ENCODE measurements at regions not wholly inside any gene's neighbourhood (a gene's known extent, or its start where the extent isn't known, plus 50 kb on each side); places are given as distances from the start of the nearest gene placed in this dataset.

DNA sequence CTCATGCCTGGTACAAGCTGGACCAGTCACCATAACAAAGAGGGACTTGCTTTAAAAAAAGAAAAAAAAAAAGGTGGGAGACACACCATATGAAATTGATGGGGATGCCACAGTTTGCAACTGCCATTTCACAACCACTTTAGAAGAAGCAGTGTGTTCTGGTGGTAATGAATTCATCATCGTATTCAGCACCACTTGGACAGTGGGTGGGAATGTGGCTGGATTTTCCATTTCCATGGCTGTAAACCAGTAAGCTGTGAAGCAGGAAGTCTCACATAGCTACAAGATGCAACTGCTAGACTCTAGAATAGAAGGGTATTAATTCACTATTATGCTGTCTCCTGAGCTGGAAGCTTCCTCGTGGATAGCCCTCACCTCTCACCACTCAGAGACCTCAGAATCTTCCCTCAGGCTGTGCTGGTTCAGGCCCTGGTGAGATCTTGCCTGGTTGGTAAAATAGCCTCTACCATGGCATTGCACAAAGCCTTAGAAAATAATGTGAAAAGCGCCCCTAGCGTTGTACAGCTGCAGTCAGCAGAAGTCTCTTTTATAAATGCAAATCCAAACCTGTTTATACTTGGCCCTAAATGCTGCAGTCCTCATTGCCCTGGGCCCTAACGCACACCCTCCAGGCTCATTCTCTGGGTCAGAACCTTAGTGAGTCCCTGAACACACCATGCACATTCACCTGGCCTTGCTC is 150.7 kb downstream of the KCTD15 start:
- Histone ChIP-seq H4K20me1 (ENCODE audit: insufficient read depth, low read depth, low read length) (no peaks in the 10 kb centered on the region), H3K36me3 (ENCODE audit: insufficient read depth, low read length) (no peaks in the 10 kb centered on the region)

DNA sequence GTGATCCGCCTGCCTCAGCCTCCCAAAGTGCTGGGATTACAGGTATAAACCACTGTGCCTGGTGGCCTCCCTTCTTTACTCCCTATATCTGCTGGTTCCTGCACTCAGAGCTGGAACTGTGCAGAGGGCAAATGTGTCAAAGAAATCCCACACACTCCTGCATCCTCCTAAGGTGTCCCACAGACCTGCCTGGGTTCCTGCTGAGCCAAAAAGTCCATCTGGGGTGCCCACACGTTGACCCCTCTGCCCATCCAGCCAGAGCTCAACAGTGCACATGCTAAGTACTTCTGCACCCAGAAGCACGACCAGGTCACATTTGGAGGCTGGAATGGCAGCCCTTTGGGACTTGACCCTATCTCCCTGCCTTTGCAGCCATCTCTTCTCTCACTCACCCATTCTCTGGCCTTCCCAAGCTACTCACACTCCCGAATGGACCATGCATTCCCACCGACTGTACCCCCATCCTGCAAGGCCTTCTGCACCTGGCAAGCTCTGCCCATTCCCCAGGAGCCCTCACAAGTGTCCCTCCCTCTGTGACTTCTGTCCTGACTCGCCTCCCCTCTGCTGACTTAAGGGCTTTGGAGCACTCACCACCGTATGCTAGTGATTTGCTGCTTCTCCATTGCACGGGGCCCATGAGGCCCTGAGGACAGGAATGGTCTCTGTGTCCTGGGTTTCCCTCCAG is 152.1 kb downstream of the KCTD15 start:
- no peak overlapping the region for H3K4me3 ChIP-seq (ENCODE audit: low read length)

More for the DNA sequence above, 150.7 kb downstream of the KCTD15 start:
- Histone ChIP-seq H3K27me3 (ENCODE audit: low read length) (no peaks in the 10 kb centered on the region), H3K4me3 (ENCODE audit: low read length) (no peak overlapping the region), H3K27ac (ENCODE audit: low read length) (no peak overlapping the region), H3K4me2 (ENCODE audit: low read depth, low read length, poor library complexity, severe bottlenecking) (no peak overlapping the region), H3K9me2 (replicated peaks; ENCODE audit: insufficient read depth, low read length) (no peaks in the 10 kb centered on the region), H3K4me1 (ENCODE audit: low read length) (no peaks in the 10 kb centered on the region), H3K9me3 (ENCODE audit: low read length) (no peaks in the 10 kb centered on the region), H3K79me2 (ENCODE audit: low read length) (no peaks in the 10 kb centered on the region), H2AFZ (ENCODE audit: low read length) (no peak overlapping the region), H3K9ac (ENCODE audit: low read length) (no peak overlapping the region)
- peak; percentile 54 for DNase-seq

DNA sequence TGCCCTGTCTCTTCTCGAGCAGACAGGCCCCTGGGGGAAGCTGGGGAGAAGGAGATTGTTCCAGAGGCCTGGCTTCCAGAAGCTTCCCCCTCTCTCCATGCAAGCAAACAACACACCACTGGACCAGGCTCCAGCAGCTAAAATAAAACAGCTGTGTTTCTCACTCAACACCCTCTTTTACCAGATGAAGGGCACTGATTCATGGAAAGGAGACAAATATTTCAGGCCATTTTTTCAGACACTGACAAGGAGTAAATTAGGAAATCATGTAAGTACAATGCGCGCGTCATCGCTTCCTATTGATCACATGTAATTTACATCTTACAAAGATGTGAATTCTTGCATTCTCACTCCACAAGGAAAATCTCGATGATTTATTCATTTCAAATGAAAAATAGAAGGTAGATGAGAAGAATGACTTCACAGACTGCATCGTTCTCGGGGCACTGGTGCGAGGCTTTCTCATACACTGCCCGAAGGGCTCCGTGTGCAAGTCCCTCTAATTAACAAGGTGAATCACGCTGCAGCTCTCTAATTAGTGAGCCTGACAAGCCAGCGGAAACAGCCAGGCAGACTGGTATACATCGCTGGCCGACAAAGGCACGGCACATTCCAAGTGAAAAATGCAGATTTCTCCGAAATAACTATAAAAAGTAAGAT is 153.6 kb downstream of the KCTD15 start:
- Histone ChIP-seq H3K4me3 (ENCODE audit: low read length) (no peak overlapping the region), H3K27me3 (ENCODE audit: low read length) (no peaks in the 10 kb centered on the region), H4K20me1 (ENCODE audit: insufficient read depth, low read depth, low read length) (no peaks in the 10 kb centered on the region), H3K9me2 (replicated peaks; ENCODE audit: insufficient read depth, low read length) (no peaks in the 10 kb centered on the region), H3K27ac (ENCODE audit: low read length) (no peak overlapping the region), H2AFZ (ENCODE audit: low read length) (no peak overlapping the region), H3K36me3 (ENCODE audit: insufficient read depth, low read length) (no peaks in the 10 kb centered on the region), H3K9ac (ENCODE audit: low read length) (no peak overlapping the region), H3K79me2 (ENCODE audit: low read length) (no peaks in the 10 kb centered on the region), H3K4me2 (ENCODE audit: low read depth, low read length, poor library complexity, severe bottlenecking) (no peak overlapping the region), H3K9me3 (ENCODE audit: low read length) (no peaks in the 10 kb centered on the region), H3K4me1 (ENCODE audit: low read length) (no peaks in the 10 kb centered on the region)
- DNase-seq: no peak

More for the DNA sequence above, 152.1 kb downstream of the KCTD15 start:
- H3K9me3 ChIP-seq (ENCODE audit: low read length): no peaks in the 10 kb centered on the region
- no peak overlapping the region for H3K27ac ChIP-seq (ENCODE audit: low read length)
- no peak overlapping the region for H2AFZ ChIP-seq (ENCODE audit: low read length)
- no peaks in the 10 kb centered on the region for H3K9me2 ChIP-seq (replicated peaks; ENCODE audit: insufficient read depth, low read length)
- H3K4me2 ChIP-seq (ENCODE audit: low read depth, low read length, poor library complexity, severe bottlenecking): no peak overlapping the region
- H3K9ac ChIP-seq (ENCODE audit: low read length): no peak overlapping the region
- H4K20me1 ChIP-seq (ENCODE audit: insufficient read depth, low read depth, low read length): no peaks in the 10 kb centered on the region
- H3K4me1 ChIP-seq (ENCODE audit: low read length): no peaks in the 10 kb centered on the region
- H3K79me2 ChIP-seq (ENCODE audit: low read length): no peaks in the 10 kb centered on the region
- H3K27me3 ChIP-seq (ENCODE audit: low read length): no peaks in the 10 kb centered on the region
- no peaks in the 10 kb centered on the region for H3K36me3 ChIP-seq (ENCODE audit: insufficient read depth, low read length)
- DNase-seq: no peak

DNA sequence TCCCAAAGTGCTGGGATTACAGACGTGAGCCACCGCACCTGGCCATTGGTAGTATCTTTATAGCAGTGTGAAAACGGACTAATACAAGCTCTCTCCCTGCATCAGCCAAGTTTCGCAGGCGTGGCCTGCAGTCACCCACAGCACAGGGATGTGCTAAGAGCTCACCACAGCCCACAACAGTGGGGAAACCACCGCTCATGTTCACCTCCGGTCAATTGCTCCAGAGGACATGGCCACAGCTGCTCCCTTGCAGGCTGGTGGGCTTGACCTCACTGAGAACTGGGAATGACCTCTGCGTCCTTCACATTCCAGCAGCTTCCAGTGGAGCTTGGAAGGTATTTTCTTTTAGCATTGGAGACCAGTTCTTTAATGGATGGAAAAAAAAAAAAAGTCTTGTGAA is 156.4 kb downstream of the KCTD15 start:
- H2AFZ ChIP-seq (ENCODE audit: low read length): no peak overlapping the region
- no peaks in the 10 kb centered on the region for H3K27me3 ChIP-seq (ENCODE audit: low read length)
- no peaks in the 10 kb centered on the region for H4K20me1 ChIP-seq (ENCODE audit: insufficient read depth, low read depth, low read length)
- no peaks in the 10 kb centered on the region for H3K36me3 ChIP-seq (ENCODE audit: insufficient read depth, low read length)
- no peak for DNase-seq
- no peaks in the 10 kb centered on the region for H3K9me3 ChIP-seq (ENCODE audit: low read length)
- H3K79me2 ChIP-seq (ENCODE audit: low read length): no peaks in the 10 kb centered on the region
- no peaks in the 10 kb centered on the region for H3K9me2 ChIP-seq (replicated peaks; ENCODE audit: insufficient read depth, low read length)
- no peak overlapping the region for H3K9ac ChIP-seq (ENCODE audit: low read length)
- no peak overlapping the region for H3K4me2 ChIP-seq (ENCODE audit: low read depth, low read length, poor library complexity, severe bottlenecking)
- H3K4me3 ChIP-seq (ENCODE audit: low read length): no peak overlapping the region
- no peaks in the 10 kb centered on the region for H3K4me1 ChIP-seq (ENCODE audit: low read length)
- no peak overlapping the region for H3K27ac ChIP-seq (ENCODE audit: low read length)

DNA sequence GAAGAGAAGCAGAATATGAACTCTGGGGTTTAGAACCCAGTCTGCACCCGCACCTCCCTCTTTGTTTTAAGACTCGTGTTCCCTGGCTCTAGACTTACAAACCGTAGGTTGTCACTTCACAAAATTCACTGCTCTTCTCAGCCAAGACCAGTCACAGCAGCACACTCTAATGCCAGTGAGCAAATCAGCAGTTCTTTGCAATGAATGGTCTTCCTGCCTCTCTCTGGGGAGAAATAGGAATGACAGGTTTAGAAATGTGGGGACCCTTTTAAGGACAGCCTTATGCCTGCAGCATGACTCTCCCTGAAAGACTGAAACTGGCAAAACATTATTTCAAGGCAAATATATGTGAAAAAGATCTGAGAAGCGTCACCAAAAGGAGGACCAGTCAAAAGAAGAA is 156.9 kb downstream of the KCTD15 start:
- no peak overlapping the region for H3K27ac ChIP-seq (ENCODE audit: low read length)
- no peaks in the 10 kb centered on the region for H4K20me1 ChIP-seq (ENCODE audit: insufficient read depth, low read depth, low read length)
- H3K4me1 ChIP-seq (ENCODE audit: low read length): no peaks in the 10 kb centered on the region
- H3K36me3 ChIP-seq (ENCODE audit: insufficient read depth, low read length): no peaks in the 10 kb centered on the region
- H3K27me3 ChIP-seq (ENCODE audit: low read length): no peaks in the 10 kb centered on the region
- H3K9me2 ChIP-seq (replicated peaks; ENCODE audit: insufficient read depth, low read length): no peaks in the 10 kb centered on the region
- no peak overlapping the region for H2AFZ ChIP-seq (ENCODE audit: low read length)
- H3K9ac ChIP-seq (ENCODE audit: low read length): no peak overlapping the region
- no peak overlapping the region for H3K4me2 ChIP-seq (ENCODE audit: low read depth, low read length, poor library complexity, severe bottlenecking)
- DNase-seq: no peak
- H3K4me3 ChIP-seq (ENCODE audit: low read length): no peak overlapping the region
- H3K9me3 ChIP-seq (ENCODE audit: low read length): no peaks in the 10 kb centered on the region
- no peaks in the 10 kb centered on the region for H3K79me2 ChIP-seq (ENCODE audit: low read length)

DNA sequence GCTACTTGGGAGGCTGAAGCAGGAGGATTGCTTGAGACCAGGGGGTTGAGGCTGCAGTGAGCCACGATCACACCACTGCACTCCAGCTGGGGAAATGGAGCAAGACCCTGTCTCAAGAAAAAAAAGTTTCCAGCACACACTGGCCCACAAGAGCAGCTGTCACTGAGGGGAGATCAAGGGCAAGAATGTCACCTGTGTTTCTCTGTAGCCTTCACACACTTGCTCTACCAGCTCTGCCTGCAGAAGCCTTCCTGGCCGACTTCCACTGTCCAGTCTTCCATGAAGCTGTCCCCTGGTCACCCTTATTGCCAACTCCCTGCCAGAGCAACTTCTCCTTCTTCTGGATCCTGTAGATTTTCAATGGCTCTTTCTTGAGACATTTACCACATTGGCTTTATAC is 158.0 kb downstream of the KCTD15 start:
- no peaks in the 10 kb centered on the region for H3K27me3 ChIP-seq (ENCODE audit: low read length)
- H3K9ac ChIP-seq (ENCODE audit: low read length): no peak overlapping the region

DNA sequence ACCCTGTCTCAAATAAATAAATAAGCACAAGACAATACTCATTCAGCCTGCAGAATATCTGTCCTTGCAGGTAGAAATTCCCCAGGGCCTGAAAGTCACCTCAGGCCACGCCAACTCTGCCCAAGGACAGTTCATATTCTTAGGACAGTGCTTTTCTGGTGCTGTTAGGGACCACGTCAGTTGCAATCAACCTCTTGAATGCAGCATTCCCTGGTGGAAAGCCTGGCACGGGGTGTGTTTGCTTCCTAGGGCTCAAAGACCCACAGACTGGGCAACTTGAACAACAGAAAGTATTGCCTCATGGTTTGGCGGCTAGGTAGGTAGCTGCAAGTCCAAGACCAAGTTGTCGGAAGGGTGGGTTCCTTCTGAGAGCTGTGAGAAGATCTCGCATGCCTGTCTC is 160.3 kb downstream of the KCTD15 start:
- Histone ChIP-seq H2AFZ (ENCODE audit: low read length) (no peak overlapping the region), H3K9me2 (replicated peaks; ENCODE audit: insufficient read depth, low read length) (no peaks in the 10 kb centered on the region), H3K9ac (ENCODE audit: low read length) (no peak overlapping the region), H3K9me3 (ENCODE audit: low read length) (no peaks in the 10 kb centered on the region), H3K4me1 (ENCODE audit: low read length) (no peaks in the 10 kb centered on the region), H3K79me2 (ENCODE audit: low read length) (no peaks in the 10 kb centered on the region), H4K20me1 (ENCODE audit: insufficient read depth, low read depth, low read length) (no peaks in the 10 kb centered on the region), H3K36me3 (ENCODE audit: insufficient read depth, low read length) (no peaks in the 10 kb centered on the region), H3K27me3 (ENCODE audit: low read length) (no peaks in the 10 kb centered on the region), H3K4me3 (ENCODE audit: low read length) (no peak overlapping the region), H3K27ac (ENCODE audit: low read length) (no peak overlapping the region), H3K4me2 (ENCODE audit: low read depth, low read length, poor library complexity, severe bottlenecking) (no peak overlapping the region)
- no peak for DNase-seq

More for the DNA sequence above, 158.0 kb downstream of the KCTD15 start:
- no peak overlapping the region for H2AFZ ChIP-seq (ENCODE audit: low read length)
- no peak overlapping the region for H3K27ac ChIP-seq (ENCODE audit: low read length)
- no peak overlapping the region for H3K4me3 ChIP-seq (ENCODE audit: low read length)
- no peaks in the 10 kb centered on the region for H3K9me3 ChIP-seq (ENCODE audit: low read length)
- no peaks in the 10 kb centered on the region for H3K9me2 ChIP-seq (replicated peaks; ENCODE audit: insufficient read depth, low read length)
- H3K79me2 ChIP-seq (ENCODE audit: low read length): no peaks in the 10 kb centered on the region
- DNase-seq: no peak
- H3K4me2 ChIP-seq (ENCODE audit: low read depth, low read length, poor library complexity, severe bottlenecking): no peak overlapping the region
- no peaks in the 10 kb centered on the region for H4K20me1 ChIP-seq (ENCODE audit: insufficient read depth, low read depth, low read length)
- H3K36me3 ChIP-seq (ENCODE audit: insufficient read depth, low read length): no peaks in the 10 kb centered on the region
- no peaks in the 10 kb centered on the region for H3K4me1 ChIP-seq (ENCODE audit: low read length)

DNA sequence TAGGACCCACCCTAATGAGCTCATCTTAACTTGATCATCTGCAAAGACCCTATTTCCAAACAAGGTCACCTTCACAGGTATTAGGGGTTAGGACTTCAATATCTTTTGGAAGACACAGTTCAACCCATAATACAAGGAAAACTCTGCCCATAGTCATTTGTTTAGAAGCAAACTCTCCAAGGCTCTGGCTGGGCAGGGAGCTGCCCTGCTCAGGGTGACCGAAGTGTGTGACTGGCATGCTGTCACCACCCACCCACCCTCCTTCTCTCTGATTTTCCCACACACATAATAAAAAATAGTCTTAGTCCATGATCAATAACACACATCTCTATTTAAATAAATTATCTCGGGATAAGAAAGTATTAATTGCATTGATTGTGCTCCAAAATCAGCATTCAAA is 161.1 kb downstream of the KCTD15 start:
- H3K9me2 ChIP-seq (replicated peaks; ENCODE audit: insufficient read depth, low read length): no peaks in the 10 kb centered on the region
- no peak overlapping the region for H3K4me3 ChIP-seq (ENCODE audit: low read length)
- no peaks in the 10 kb centered on the region for H4K20me1 ChIP-seq (ENCODE audit: insufficient read depth, low read depth, low read length)
- H3K4me2 ChIP-seq (ENCODE audit: low read depth, low read length, poor library complexity, severe bottlenecking): no peak overlapping the region
- no peaks in the 10 kb centered on the region for H3K27me3 ChIP-seq (ENCODE audit: low read length)
- H3K27ac ChIP-seq (ENCODE audit: low read length): no peak overlapping the region
- H3K79me2 ChIP-seq (ENCODE audit: low read length): no peaks in the 10 kb centered on the region
- H3K36me3 ChIP-seq (ENCODE audit: insufficient read depth, low read length): no peaks in the 10 kb centered on the region
- no peak for DNase-seq
- no peak overlapping the region for H2AFZ ChIP-seq (ENCODE audit: low read length)
- no peaks in the 10 kb centered on the region for H3K4me1 ChIP-seq (ENCODE audit: low read length)
- H3K9me3 ChIP-seq (ENCODE audit: low read length): no peaks in the 10 kb centered on the region
- no peak overlapping the region for H3K9ac ChIP-seq (ENCODE audit: low read length)

Measured in Karpas-422 (cell line).